Frontal cortex (tissue), 3 donors: ENCODE measurements at regions not wholly inside any gene's neighbourhood (a gene's known extent, or its start where the extent isn't known, plus 50 kb on each side); places are given as distances from the start of the nearest gene placed in this dataset.
"Not testable (repeated sequence)": the region's sequence is repeated elsewhere in the genome, so short reads cannot be mapped to it uniquely, and the experiment has no call there.

Experiments
- DNase-seq, 2 donors: peaks; one replicate each; pipeline ENCODE4 v3.0.0; 2012; ENCODE audit warnings: low spot score in 2 of 2
- FAIRE-seq: peaks from 2 replicates; lab custom pipeline; 2012; peaks lifted over from hg19 to GRCh38; lab: Jason Lieb, UNC
- donor health status: control.
- donor health status: control.
- donor health status: control.

- FAIRE-seq = no peak
Measured at GRCh38 chr16:17776465-17776864, 305.7 kb upstream of the XYLT1 start.

GRCh38 chr16:17775061-17775460 is 304.3 kb upstream of the XYLT1 start:
- DNase-seq (no peak), FAIRE-seq (no peak)

More at GRCh38 chr16:17776465-17776864, 305.7 kb upstream of the XYLT1 start:
- no peak for DNase-seq

- no peak for DNase-seq
- FAIRE-seq = no peak
Measured at GRCh38 chr16:17773698-17774101, 302.9 kb upstream of the XYLT1 start.

- DNase-seq (no peak), FAIRE-seq (no peak)
Measured at GRCh38 chr16:17770104-17770503, 299.3 kb upstream of the XYLT1 start.

- DNase-seq (no peak), FAIRE-seq (no peak)
Measured at GRCh38 chr16:17769065-17769464, 298.3 kb upstream of the XYLT1 start.

- DNase-seq (no peak), FAIRE-seq (no peak)
Measured at GRCh38 chr16:17768257-17768656, 297.5 kb upstream of the XYLT1 start.

- DNase-seq = no peak
- no peak for FAIRE-seq
Measured at GRCh38 chr16:17766012-17766411, 295.3 kb upstream of the XYLT1 start.

- no peak for DNase-seq
- no peak for FAIRE-seq
Measured at GRCh38 chr16:17759451-17760390, 289.0 kb upstream of the XYLT1 start.

- FAIRE-seq = no peak
- no peak for DNase-seq
Measured at GRCh38 chr16:17757808-17758207, 287.0 kb upstream of the XYLT1 start.

- DNase-seq (no peak), FAIRE-seq (no peak)
Measured at GRCh38 chr16:17755158-17755557, 284.4 kb upstream of the XYLT1 start.

GRCh38 chr16:17753434-17753833 is 282.7 kb upstream of the XYLT1 start:
- no peak for DNase-seq
- FAIRE-seq = no peak

GRCh38 chr16:17749706-17750105 is 278.9 kb upstream of the XYLT1 start:
- DNase-seq (no peak), FAIRE-seq (no peak)

- DNase-seq (no peak), FAIRE-seq (no peak)
Measured at GRCh38 chr16:17748044-17748719, 277.4 kb upstream of the XYLT1 start.

GRCh38 chr16:17747081-17747756 is 276.5 kb upstream of the XYLT1 start:
- no peak for FAIRE-seq

GRCh38 chr16:17744921-17745572 is 274.3 kb upstream of the XYLT1 start:
- FAIRE-seq (no peak), DNase-seq (no peak)

More at GRCh38 chr16:17747081-17747756, 276.5 kb upstream of the XYLT1 start:
- DNase-seq = no peak

- DNase-seq (no peak), FAIRE-seq (no peak)
Measured at GRCh38 chr16:17743578-17743977, 272.8 kb upstream of the XYLT1 start.

- FAIRE-seq = no peak
- no peak for DNase-seq
Measured at GRCh38 chr16:17743158-17743557, 272.4 kb upstream of the XYLT1 start.

- DNase-seq, FAIRE-seq: not testable (repeated sequence)
Measured at GRCh38 chr16:17735099-17735498, 264.3 kb upstream of the XYLT1 start.

- no peak for FAIRE-seq
- no peak for DNase-seq
Measured at GRCh38 chr16:17729820-17730219, 259.1 kb upstream of the XYLT1 start.

- FAIRE-seq (no peak), DNase-seq (no peak)
Measured at GRCh38 chr16:17728196-17728595, 257.4 kb upstream of the XYLT1 start.
